T-helper 1 cell treated with Interleukin-12 subunit alpha and Interleukin-12 subunit beta and Interleukin-4 antibody, amounts not matched to agents 30 ng/mL and 1 ng/mL, for 36 hours (primary cell): ENCODE measurements at regions not wholly inside any gene's neighbourhood (a gene's known extent, or its start where the extent isn't known, plus 50 kb on each side); places are given as distances from the start of the nearest gene placed in this dataset.

Experiments
- intact Hi-C: fragments of 100-400 bp; cut with micrococcal nuclease; formaldehyde crosslinking; loops from one replicate; pipeline ENCODE4 v1.15.1; 2024

GRCh38 chr6:140105857-140106256 lies 731.4 kb upstream of the CITED2 start:
- intact Hi-C loops: no loop called here

- intact Hi-C loops: no loop called here
These were observed 730.8 kb upstream of the CITED2 start for GRCh38 chr6:140105241-140105640.

GRCh38 chr6:140101818-140102217 lies 727.4 kb upstream of the CITED2 start:
- intact Hi-C loops: no loop called here

- intact Hi-C loops: no loop called here
These were observed 726.9 kb upstream of the CITED2 start for GRCh38 chr6:140101367-140101766.

- intact Hi-C loops: no loop called here
These were observed 721.1 kb upstream of the CITED2 start for GRCh38 chr6:140095532-140095931.

GRCh38 chr6:140091895-140092294 lies 717.4 kb upstream of the CITED2 start:
- intact Hi-C loops: no loop called here

- intact Hi-C loops: no loop called here
These were observed 716.4 kb upstream of the CITED2 start for GRCh38 chr6:140090871-140091270.

GRCh38 chr6:140083375-140083774 lies 708.9 kb upstream of the CITED2 start:
- intact Hi-C loops: no loop called here

GRCh38 chr6:140082867-140083297 lies 708.4 kb upstream of the CITED2 start:
- intact Hi-C loops: no loop called here

- intact Hi-C loops: no loop called here
These were observed 704.9 kb upstream of the CITED2 start for GRCh38 chr6:140079328-140079727.

GRCh38 chr6:140078561-140079125 lies 704.2 kb upstream of the CITED2 start:
- intact Hi-C loops: no loop called here

GRCh38 chr6:140077827-140078560 lies 703.5 kb upstream of the CITED2 start:
- intact Hi-C loops: no loop called here

GRCh38 chr6:140076105-140076504 lies 701.7 kb upstream of the CITED2 start:
- intact Hi-C loops: no loop called here

GRCh38 chr6:140073456-140073855 lies 699.0 kb upstream of the CITED2 start:
- intact Hi-C loops: no loop called here

GRCh38 chr6:140071601-140072062 lies 697.2 kb upstream of the CITED2 start:
- intact Hi-C loops: no loop called here

GRCh38 chr6:140070846-140071473 lies 696.5 kb upstream of the CITED2 start:
- intact Hi-C loops: no loop called here

GRCh38 chr6:140069576-140069975 lies 695.1 kb upstream of the CITED2 start:
- intact Hi-C loops: no loop called here

GRCh38 chr6:140068801-140069200 lies 694.4 kb upstream of the CITED2 start:
- intact Hi-C loops: no loop called here

GRCh38 chr6:140064366-140064765 lies 689.9 kb upstream of the CITED2 start:
- intact Hi-C loops: no loop called here

- intact Hi-C loops: no loop called here
These were observed 688.6 kb upstream of the CITED2 start for GRCh38 chr6:140063021-140063399.

GRCh38 chr6:140062043-140063020 lies 687.9 kb upstream of the CITED2 start:
- intact Hi-C loops: no loop called here
